Dermis blood vessel endothelial cell (primary cell): ENCODE measurements at regions not wholly inside any gene's neighbourhood (a gene's known extent, or its start where the extent isn't known, plus 50 kb on each side); places are given as distances from the start of the nearest gene placed in this dataset.

ENCODE experiments used
- DNase-seq: peaks from one replicate; pipeline ENCODE4 v3.0.0; 2010

- DNase-seq, result no peak
These were observed 610.6 kb upstream of the ZP4 start for GRCh38 chr1:238501290-238501689.

GRCh38 chr1:238499021-238499420 is 608.3 kb upstream of the ZP4 start:
- DNase-seq, result no peak

GRCh38 chr1:238492271-238492670 is 601.5 kb upstream of the ZP4 start:
- DNase-seq, result no peak

GRCh38 chr1:238491265-238491664 is 600.5 kb upstream of the ZP4 start:
- no peak for DNase-seq

GRCh38 chr1:238489006-238489405 is 598.3 kb upstream of the ZP4 start:
- no peak for DNase-seq

GRCh38 chr1:238488401-238488800 is 597.7 kb upstream of the ZP4 start:
- no peak for DNase-seq

- no peak for DNase-seq
These were observed 597.2 kb upstream of the ZP4 start for GRCh38 chr1:238487931-238488330.

- DNase-seq, result peak; percentile 10
These were observed 595.1 kb upstream of the ZP4 start for GRCh38 chr1:238485912-238486209.

- peak; percentile 25 for DNase-seq
These were observed 594.6 kb upstream of the ZP4 start for GRCh38 chr1:238485057-238485911.

GRCh38 chr1:238484121-238484520 is 593.4 kb upstream of the ZP4 start:
- DNase-seq, result no peak

GRCh38 chr1:238476841-238477240 is 586.1 kb upstream of the ZP4 start:
- no peak for DNase-seq

- no peak for DNase-seq
These were observed 585.0 kb upstream of the ZP4 start for GRCh38 chr1:238475712-238476111.

GRCh38 chr1:238474263-238474662 is 583.5 kb upstream of the ZP4 start:
- no peak for DNase-seq

- DNase-seq, result peak; percentile 13
These were observed 578.5 kb upstream of the ZP4 start for GRCh38 chr1:238469146-238469631.

- DNase-seq, result no peak
These were observed 577.3 kb upstream of the ZP4 start for GRCh38 chr1:238468068-238468467.

- DNase-seq, result no peak
These were observed 575.7 kb upstream of the ZP4 start for GRCh38 chr1:238466459-238466858.

- DNase-seq, result no peak
These were observed 574.7 kb upstream of the ZP4 start for GRCh38 chr1:238465449-238465848.

- no peak for DNase-seq
These were observed 568.2 kb upstream of the ZP4 start for GRCh38 chr1:238458899-238459298.

GRCh38 chr1:238457610-238458009 is 566.9 kb upstream of the ZP4 start:
- no peak for DNase-seq

GRCh38 chr1:238451781-238452310 is 561.1 kb upstream of the ZP4 start:
- no peak for DNase-seq

GRCh38 chr1:238450976-238451375 is 560.3 kb upstream of the ZP4 start:
- no peak for DNase-seq

- DNase-seq, result no peak
These were observed 553.0 kb upstream of the ZP4 start for GRCh38 chr1:238443687-238444086.

- DNase-seq, result no peak
These were observed 548.8 kb upstream of the ZP4 start for GRCh38 chr1:238439511-238439910.
